Globus pallidus (tissue), 1 donor: ENCODE measurements at regions not wholly inside any gene's neighbourhood (a gene's known extent, or its start where the extent isn't known, plus 50 kb on each side); places are given as distances from the start of the nearest gene placed in this dataset.
"Not testable (repeated sequence)": the region's sequence is repeated elsewhere in the genome, so short reads cannot be mapped to it uniquely, and the experiment has no call there.

Source experiments
- DNase-seq: peaks from one replicate; pipeline ENCODE4 v3.0.0-alpha.2; 2015; ENCODE audit warnings: low spot score

GRCh38 chr6:6978731-6979130 is 129.0 kb upstream of the RREB1 start:
- no peak for DNase-seq

GRCh38 chr6:6980999-6981597 is 126.7 kb upstream of the RREB1 start:
- no peak for DNase-seq

DNA sequence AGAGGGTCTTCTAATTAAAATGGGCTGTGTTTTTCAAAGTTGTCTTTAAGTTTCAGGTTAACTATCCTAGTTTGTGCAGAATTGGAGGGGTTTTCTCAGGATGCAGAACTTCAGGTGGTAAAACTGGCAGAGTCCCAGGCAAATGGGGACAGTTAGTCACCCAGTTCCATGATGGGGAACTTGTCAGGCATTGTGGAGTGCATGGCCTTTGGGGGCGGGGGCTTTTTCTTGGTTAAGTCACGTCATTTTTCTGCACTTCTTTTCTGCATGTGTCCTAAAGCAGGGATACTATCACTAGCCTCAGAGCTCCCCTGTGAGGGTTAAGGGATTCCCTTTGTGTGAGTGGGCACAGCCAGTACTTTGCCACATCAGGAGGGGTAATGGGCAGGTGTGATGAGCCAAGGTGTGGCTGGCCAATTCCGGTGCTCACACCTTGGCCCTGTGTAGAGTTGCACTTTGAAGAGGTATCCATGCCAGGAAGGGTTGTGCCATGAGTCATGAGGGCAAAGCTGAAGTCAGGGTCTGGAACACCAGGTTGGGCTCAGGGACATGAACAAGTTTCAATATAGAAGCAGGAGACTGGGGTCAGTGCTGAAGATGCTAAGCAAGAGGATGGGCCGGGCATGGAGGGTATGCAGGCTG is 126.0 kb upstream of the RREB1 start:
- no peak for DNase-seq

GRCh38 chr6:6982663-6983062 is 125.1 kb upstream of the RREB1 start:
- DNase-seq = no peak

DNA sequence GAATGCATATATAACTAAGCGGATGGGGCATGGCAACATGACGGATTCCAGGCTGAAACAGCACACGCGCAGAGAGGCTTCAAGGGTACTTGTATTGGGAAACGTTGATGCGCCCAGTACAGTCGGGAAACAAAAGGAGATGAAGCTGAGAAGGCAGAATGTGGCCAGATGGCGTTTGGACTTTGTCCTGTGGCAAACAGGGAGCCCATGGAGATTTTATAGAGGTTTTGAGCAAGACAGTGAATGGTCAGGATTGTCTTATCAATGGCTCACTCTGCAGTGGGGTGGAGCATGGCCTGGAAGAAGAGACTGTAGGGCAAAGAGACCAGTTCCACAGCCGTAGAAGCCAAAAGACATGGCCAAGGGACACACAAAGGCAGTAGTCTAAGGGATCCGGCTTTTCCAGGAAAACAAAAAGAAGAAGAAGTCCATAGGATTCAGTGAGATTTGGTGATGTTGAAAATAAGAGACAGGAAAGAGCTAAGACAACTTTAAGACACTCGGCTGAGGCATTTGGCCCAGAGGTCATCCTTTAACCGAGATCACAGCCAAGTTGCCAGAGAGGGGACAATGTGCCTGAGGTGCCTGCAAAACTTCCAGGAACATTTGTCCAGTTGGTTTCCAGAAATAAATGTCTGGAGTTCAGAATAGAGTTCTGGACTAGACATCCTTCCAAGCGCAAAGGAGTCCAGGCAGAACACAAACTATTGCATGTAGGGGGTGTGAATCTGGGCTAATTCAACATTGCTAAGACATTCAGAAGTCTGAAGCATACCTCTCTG is 123.0 kb upstream of the RREB1 start:
- DNase-seq = no peak

- no peak for DNase-seq
These were observed 121.4 kb upstream of the RREB1 start for GRCh38 chr6:6986344-6986743.

- no peak for DNase-seq
These were observed 120.0 kb upstream of the RREB1 start for GRCh38 chr6:6987749-6988148.

- not testable (repeated sequence) for DNase-seq
These were observed 117.7 kb upstream of the RREB1 start for GRCh38 chr6:6990059-6990458.

GRCh38 chr6:6993503-6994237 is 114.1 kb upstream of the RREB1 start:
- DNase-seq = no peak

GRCh38 chr6:6994796-6995195 is 113.0 kb upstream of the RREB1 start:
- DNase-seq = no peak

- no peak for DNase-seq
These were observed 112.4 kb upstream of the RREB1 start for GRCh38 chr6:6995328-6995727.

DNA sequence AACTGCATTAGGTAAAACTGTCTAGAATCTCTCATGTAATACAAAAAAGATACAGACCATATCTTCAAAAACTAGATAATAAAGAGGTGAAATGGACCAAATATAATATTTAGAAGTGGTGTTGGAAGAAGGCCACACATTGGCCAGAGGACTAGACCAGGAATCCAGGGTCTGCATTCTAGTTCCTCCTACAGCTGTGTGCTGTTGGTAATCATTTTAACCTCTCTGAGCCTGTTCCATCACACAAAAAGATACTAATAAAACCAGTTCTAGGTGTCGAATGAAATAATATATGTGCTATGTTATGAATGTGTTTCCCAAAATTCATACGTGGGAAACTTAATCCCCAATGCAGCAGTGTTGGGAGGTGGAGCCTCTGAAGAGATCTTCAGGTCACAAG is 111.6 kb upstream of the RREB1 start:
- DNase-seq = no peak

GRCh38 chr6:6997263-6998193 is 110.2 kb upstream of the RREB1 start:
- no peak for DNase-seq

DNA sequence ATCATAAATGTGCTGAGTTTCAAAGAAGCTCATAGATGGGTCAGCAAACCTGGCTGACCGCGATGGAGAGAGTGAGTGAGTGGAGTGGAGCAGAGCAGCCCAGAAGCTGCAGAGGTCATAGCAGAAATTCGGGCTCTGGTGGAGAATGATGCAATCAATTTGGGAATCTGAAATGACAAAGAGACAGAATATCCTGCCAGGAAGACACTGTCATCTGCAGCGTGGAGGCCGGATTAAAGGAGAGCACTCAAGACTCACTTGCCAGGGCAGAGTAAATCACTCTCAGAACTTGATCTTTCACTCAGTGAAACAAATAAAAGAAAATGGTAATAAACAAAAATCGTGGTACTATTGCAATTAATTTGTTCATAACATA is 109.6 kb upstream of the RREB1 start:
- no peak for DNase-seq

DNA sequence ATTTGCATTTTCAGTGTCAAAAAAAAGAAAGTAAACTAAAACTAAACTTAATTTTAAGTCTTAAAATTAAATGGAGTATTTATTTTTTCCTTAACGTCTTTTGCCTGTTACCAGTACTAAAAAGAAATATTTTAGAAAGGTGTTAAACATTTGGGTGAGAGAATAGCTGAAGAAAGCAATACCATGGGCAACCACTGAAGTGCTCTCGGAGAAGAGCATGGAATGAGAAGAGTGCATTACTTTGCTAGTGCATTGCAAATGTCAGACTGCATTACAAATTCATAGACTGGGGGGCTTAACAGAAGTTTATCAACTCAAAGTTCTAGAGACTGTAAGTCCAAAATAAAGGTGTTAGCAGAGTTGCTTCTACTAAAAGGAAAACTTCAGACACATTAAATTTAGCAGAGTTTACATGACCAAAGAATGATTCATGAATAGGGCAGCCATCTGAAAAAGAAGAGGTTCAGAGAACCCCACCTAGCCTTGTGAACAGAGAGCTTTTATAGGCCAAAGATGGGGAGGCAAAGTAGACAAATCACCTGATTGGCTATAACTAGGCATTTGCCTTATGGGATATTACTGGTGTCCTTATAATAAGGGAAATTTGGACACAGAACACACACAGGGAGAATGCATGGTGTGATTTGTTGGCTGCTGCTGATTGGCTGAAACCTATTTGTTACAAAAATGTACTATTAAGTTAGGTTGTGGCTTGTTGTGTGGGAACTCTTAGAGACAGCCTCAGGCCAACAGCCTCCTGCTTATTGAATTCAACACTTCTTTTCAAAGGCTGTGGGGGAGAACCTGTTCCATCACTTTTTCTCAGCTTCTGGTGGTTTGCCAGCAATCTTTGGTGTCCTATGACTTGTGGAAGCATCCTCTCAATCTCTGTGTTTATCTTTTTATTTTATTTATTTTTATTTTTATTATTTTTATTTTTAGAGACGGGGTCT is 106.7 kb upstream of the RREB1 start:
- no peak for DNase-seq

DNA sequence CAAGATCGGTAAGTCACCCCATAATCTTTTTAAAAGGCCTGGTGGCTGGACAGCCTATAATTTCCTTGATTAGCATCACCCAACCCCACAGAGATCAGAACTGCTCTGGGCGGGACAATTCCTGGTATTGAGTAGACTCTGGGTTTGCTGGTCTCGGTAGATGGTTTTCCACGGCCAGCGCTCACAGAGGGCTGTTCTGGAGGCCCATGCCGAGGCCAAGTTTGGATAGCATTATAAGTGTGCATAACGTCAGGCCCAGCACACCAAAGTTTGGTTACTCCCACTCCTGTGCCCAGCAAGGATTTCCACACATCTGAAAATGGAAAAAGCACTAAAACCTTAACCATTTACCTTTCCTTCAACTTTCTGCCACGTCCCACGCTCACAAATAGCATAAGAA is 104.7 kb upstream of the RREB1 start:
- DNase-seq = no peak

- DNase-seq = no peak
These were observed 103.0 kb upstream of the RREB1 start for GRCh38 chr6:7004581-7005297.

GRCh38 chr6:7006515-7007191 is 101.1 kb upstream of the RREB1 start:
- DNase-seq = no peak

DNA sequence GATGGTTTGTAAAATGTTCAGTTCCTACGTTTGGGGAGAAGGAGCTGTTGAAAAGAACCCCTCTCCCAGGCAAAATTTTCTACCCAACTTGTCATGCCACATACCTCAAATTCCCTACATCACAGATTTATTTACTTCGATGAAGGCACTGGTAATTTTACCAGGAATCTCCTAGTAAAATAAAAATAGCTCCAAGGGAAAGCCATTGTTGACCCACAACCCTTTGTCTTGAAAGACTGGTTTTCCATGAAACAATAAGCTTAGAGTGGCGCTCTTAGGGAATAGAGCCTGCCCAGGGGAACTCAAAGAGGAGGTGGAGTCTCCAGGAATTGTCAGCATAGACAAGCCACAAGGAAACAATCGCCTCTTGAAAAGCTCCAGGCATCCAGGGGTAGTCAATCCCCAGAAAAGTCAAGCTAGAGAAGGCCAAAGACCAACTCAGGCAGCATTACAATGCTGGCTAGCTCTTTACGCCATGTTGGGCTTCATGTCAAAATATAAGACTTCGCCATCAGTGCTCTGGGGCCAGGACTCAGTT is 99.2 kb upstream of the RREB1 start:
- no peak for DNase-seq
